BJ (cell line): ENCODE measurements at regions not wholly inside any gene's neighbourhood (a gene's known extent, or its start where the extent isn't known, plus 50 kb on each side); places are given as distances from the start of the nearest gene placed in this dataset.

Experiments used
- CTCF ChIA-PET: fragments of 350-600 bp; formaldehyde crosslinking; extraction: SDS; loops from one replicate; lab custom pipeline; 2021; ENCODE audit warnings: antibody characterized with exemption, inconsistent platforms; lab: Yijun Ruan, JAX
- POLR2A ChIA-PET: fragments of 300-600 bp; sonication (Branson Sonifier 250); formaldehyde crosslinking; extraction: SDS; loops from one replicate; lab custom pipeline; 2021; ENCODE audit warnings: antibody characterized with exemption; lab: Charles Lee
- DNase-seq: peaks from one replicate; pipeline ENCODE4 v3.0.0-alpha.2; 2011; ENCODE audit warnings: low read depth
- H3K27me3 ChIP-seq: 2 replicates; pipeline ENCODE4 v1.6.0; 2011; ENCODE audit warnings: low read length; ENCODE audit not compliant: control insufficient read depth, insufficient read depth
- H3K36me3 ChIP-seq: 2 replicates; pipeline ENCODE4 v1.5.1; 2011; ENCODE audit warnings: low read length; ENCODE audit not compliant: control insufficient read depth, insufficient read depth
- H3K4me3 ChIP-seq: 2 replicates; pipeline ENCODE4 v1.5.1; 2011; ENCODE audit warnings: low read depth, mild to moderate bottlenecking, control low read depth, low read length
- TF ChIP-seq, protein P1 (sequence below): IDR thresholded peaks from 2 replicates; pipeline ENCODE4 v1.5.1; 2011; ENCODE audit warnings: low read depth, mild to moderate bottlenecking, control low read depth, inconsistent platforms, low read length, moderate library complexity; ENCODE audit not compliant: insufficient read depth

DNA sequence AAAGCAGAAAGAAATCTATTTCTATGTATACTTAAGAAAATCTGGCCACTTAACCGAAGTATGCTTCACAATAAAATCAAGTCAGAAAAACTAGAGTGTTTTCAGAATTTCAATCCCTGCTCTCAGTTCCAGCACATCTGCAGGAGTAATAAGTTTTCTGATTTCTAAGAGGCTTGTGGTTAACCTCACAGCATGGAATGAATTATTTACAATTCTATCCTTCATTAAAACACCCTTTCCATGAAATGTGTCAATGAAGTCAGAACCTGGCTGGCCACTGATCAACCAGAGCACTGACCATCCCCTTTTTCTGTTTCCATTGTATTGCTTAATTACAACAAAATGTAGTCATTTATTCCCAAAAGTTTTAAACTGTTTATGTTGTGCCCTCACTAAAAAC lies 781.4 kb upstream of the INTU start:
- H3K4me3 ChIP-seq: no peak overlapping the region
- no peak for DNase-seq
- TF ChIP-seq, protein P1, sequence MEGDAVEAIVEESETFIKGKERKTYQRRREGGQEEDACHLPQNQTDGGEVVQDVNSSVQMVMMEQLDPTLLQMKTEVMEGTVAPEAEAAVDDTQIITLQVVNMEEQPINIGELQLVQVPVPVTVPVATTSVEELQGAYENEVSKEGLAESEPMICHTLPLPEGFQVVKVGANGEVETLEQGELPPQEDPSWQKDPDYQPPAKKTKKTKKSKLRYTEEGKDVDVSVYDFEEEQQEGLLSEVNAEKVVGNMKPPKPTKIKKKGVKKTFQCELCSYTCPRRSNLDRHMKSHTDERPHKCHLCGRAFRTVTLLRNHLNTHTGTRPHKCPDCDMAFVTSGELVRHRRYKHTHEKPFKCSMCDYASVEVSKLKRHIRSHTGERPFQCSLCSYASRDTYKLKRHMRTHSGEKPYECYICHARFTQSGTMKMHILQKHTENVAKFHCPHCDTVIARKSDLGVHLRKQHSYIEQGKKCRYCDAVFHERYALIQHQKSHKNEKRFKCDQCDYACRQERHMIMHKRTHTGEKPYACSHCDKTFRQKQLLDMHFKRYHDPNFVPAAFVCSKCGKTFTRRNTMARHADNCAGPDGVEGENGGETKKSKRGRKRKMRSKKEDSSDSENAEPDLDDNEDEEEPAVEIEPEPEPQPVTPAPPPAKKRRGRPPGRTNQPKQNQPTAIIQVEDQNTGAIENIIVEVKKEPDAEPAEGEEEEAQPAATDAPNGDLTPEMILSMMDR: no peak
- no peaks in the 10 kb centered on the region for H3K27me3 ChIP-seq
- H3K36me3 ChIP-seq: no peaks in the 10 kb centered on the region
- ChIA-PET POLR2A (no interaction called here), CTCF (no interaction called here)

DNA sequence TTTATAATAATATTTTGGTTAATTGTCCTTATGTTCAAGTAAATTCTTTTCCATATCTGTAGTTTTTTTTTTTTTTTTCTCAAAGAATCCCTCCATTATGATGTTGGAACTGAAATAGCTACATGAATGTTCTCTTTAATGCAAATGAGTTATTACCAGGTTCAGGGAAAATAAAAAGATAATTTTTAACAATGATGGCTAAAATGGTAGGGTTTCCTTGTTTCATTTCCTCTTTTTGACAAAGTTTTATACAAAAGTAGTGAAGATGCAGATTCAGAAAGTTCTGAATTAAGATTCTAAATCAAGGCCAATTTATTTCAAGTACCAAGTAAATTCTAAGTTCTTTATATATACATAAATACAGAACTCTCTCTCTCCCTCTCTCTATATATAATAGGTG lies 779.0 kb upstream of the INTU start:
- no peak overlapping the region for H3K4me3 ChIP-seq
- no peaks in the 10 kb centered on the region for H3K27me3 ChIP-seq
- no peaks in the 10 kb centered on the region for H3K36me3 ChIP-seq
- TF ChIP-seq, protein P1: no peak
- ChIA-PET POLR2A (no interaction called here), CTCF (no interaction called here)
- DNase-seq: no peak

DNA sequence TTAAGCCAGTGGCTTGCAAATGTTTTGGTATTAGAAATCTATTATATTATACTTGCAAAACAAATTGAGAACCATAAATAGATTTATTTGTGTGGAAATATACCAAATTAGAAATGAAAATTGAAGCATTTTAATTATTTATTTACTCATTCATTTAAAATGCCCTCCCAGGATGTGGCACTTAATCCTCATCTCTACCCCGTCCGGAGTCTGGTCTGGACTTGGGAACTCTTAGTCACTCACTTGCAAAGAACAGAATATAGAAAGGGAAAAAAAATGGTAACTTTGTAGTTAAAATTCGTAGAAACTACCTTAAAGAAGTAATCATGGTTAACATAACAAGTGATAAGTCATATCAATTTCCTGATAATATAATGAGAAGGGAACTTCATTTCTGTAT lies 775.9 kb upstream of the INTU start:
- no peak for DNase-seq
- TF ChIP-seq, protein P1: no peak
- Histone ChIP-seq H3K4me3 (no peak overlapping the region), H3K27me3 (no peaks in the 10 kb centered on the region), H3K36me3 (no peaks in the 10 kb centered on the region)
- POLR2A ChIA-PET: no interaction called here
- CTCF ChIA-PET: no interaction called here

DNA sequence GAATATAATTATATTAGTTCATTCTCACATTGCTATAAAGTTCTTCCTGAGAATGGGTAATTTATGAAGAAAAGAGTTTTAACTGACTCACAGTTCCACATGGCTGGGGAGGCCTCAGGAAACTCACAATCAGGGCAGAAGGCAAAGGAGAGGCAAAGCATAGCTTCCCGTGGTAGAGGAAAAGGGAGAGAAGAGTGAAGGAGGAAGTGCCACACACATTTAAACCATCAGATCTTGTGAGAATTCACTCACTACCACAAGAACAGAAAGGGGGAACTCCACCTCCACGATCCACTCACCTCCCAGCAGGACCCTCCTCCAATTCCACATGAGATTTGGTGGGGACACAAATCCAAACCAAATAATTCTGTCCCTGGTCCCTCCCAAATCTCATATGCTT lies 773.4 kb upstream of the INTU start:
- H3K4me3 ChIP-seq: no peak overlapping the region
- H3K27me3 ChIP-seq: no peaks in the 10 kb centered on the region
- DNase-seq: no peak
- no peaks in the 10 kb centered on the region for H3K36me3 ChIP-seq
- TF ChIP-seq, protein P1: no peak
- CTCF ChIA-PET: no interaction called here
- POLR2A ChIA-PET: no interaction called here

DNA sequence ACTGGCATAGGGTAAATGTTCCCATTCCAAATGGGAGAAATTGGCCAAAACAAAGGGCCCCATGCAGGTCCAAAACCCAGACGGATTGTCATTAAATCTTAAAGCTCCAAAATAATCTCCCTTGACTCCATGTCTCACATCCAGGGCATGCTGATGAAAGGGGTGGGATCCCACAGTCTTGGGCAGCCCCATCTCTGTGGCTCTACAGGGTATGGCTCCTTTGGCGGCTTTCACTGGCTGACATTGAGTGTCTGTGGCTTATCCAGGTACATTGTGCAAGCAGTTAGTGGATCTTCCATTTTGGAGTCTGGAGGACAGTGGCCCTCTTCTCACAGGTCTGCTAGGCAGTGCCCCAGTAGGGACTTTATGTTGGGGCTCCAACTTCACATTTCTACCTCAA lies 772.9 kb upstream of the INTU start:
- Histone ChIP-seq H3K4me3 (no peak overlapping the region), H3K36me3 (no peaks in the 10 kb centered on the region), H3K27me3 (no peaks in the 10 kb centered on the region)
- TF ChIP-seq, protein P1: no peak
- ChIA-PET POLR2A (no interaction called here), CTCF (no interaction called here)
- DNase-seq: no peak
